HCT116 (cell line): ENCODE measurements at regions not wholly inside any gene's neighbourhood (a gene's known extent, or its start where the extent isn't known, plus 50 kb on each side); places are given as distances from the start of the nearest gene placed in this dataset.
"Not testable (repeated sequence)": the region's sequence is repeated elsewhere in the genome, so short reads cannot be mapped to it uniquely, and the experiment has no call there.

Experiments
- ATAC-seq: fragments of 200-7000 bp; cut with Tn5 transposase; 2 replicates; pipeline ENCODE4 v1.9.1; 2020; ENCODE audit warnings: mild to moderate bottlenecking, moderate library complexity
- BruUV-seq: library from RNA; stranded (reverse); fragments of 400-500 nt; replicated peaks from 2 replicates; lab custom pipeline; 2021; lab: Mats Ljungman, UMichigan
- CTCF ChIA-PET: fragments of 300-600 bp; sonication (Branson Sonifier 250); formaldehyde crosslinking; loops from one replicate; lab custom pipeline; 2021; ENCODE audit warnings: antibody characterized with exemption; lab: Charles Lee
- POLR2A ChIA-PET: fragments of 300-600, 350-600 bp; sonication (Branson Sonifier 250); formaldehyde crosslinking; loops from one replicate; lab custom pipeline; 2021; ENCODE audit warnings: antibody characterized with exemption; lab: Charles Lee
- RAD21 ChIA-PET, 2 experiments: fragments of 300-600 bp; sonication (Branson Sonifier 250); formaldehyde crosslinking; loops; one replicate each; lab custom pipeline; 2023; ENCODE audit warnings: low total read pairs in 2 of 2; ENCODE audit not compliant: uncharacterized antibody in 2 of 2, unreplicated experiment in 2 of 2, low non-redundant PET in 1 of 2; lab: Charles Lee
- DNase-seq: peaks from one replicate; pipeline ENCODE4 v3.0.0-alpha.2; 2010; ENCODE audit warnings: low read depth, low spot score
- H2AFZ ChIP-seq: fragments of 200-600 bp; shearing (Covaris generic), sonication (generic); 2 replicates; pipeline ENCODE4 v1.6.1; 2017; ENCODE audit warnings: low read depth, mixed run types, mixed read lengths, antibody characterized with exemption, low read length; ENCODE audit not compliant: poor library complexity, severe bottlenecking
- H3K27ac ChIP-seq: 2 replicates; pipeline ENCODE4 v1.5.1; 2012; ENCODE audit warnings: low read depth, low read length
- H3K27me3 ChIP-seq: fragments of 200-600 bp; sonication (generic); 2 replicates; pipeline ENCODE4 v1.6.1; 2016; ENCODE audit warnings: mixed run types, low read length, mixed read lengths; ENCODE audit not compliant: insufficient read depth
- H3K36me3 ChIP-seq, 2 experiments: fragments of 200-500 bp in 1 of 2; fragments of 200-600 bp in 1 of 2; sonication (Bioruptor generic) in 1 of 2; sonication (generic) in 1 of 2; 2 replicates each; pipeline versions ENCODE4 v1.5.1 to v1.6.1; 2014 to 2016; ENCODE audit warnings: low read length in 2 of 2, inconsistent platforms in 1 of 2, mixed read lengths in 1 of 2, mixed run types in 1 of 2; ENCODE audit not compliant: insufficient read depth in 2 of 2, control insufficient read depth in 1 of 2
- H3K4me1 ChIP-seq, 2 experiments: fragments of 200-600 bp in 1 of 2; sonication (generic) in 1 of 2; 2 replicates each; pipeline versions ENCODE4 v1.5.1 to v1.6.1; 2012 to 2017; ENCODE audit warnings: low read length in 2 of 2, inconsistent platforms in 1 of 2, mild to moderate bottlenecking in 1 of 2, mixed read lengths in 1 of 2, mixed run types in 1 of 2, moderate library complexity in 1 of 2; ENCODE audit not compliant: insufficient read depth in 2 of 2, control insufficient read depth in 1 of 2
- H3K4me2 ChIP-seq: fragments of 200-600 bp; sonication (generic); 2 replicates; pipeline ENCODE4 v1.6.1; 2017; ENCODE audit warnings: mixed run types, low read length, mixed read lengths
- H3K4me3 ChIP-seq, 2 experiments: fragments of 200-600 bp in 1 of 2; sonication (generic) in 1 of 2; replicated peaks in 1 of 2; 2 replicates each; pipeline ENCODE4 v1.5.1; 2011 to 2016; ENCODE audit warnings: low read length in 2 of 2, control low read depth in 1 of 2, low read depth in 1 of 2, mild to moderate bottlenecking in 1 of 2, mixed read lengths in 1 of 2, mixed run types in 1 of 2
- H3K79me2 ChIP-seq: fragments of 200-600 bp; sonication (generic); 2 replicates; pipeline ENCODE4 v1.6.1; 2017; ENCODE audit warnings: mild to moderate bottlenecking, mixed run types, low read length, moderate library complexity, mixed read lengths; ENCODE audit not compliant: insufficient read depth
- H3K9ac ChIP-seq: fragments of 200-600 bp; sonication (generic); 2 replicates; pipeline ENCODE4 v1.6.1; 2016; ENCODE audit warnings: low read length, mixed read lengths
- H3K9me2 ChIP-seq: fragments of 200-600 bp; sonication (generic), shearing (Covaris generic); 2 replicates; pipeline ENCODE4 v1.6.1; 2017; ENCODE audit warnings: mixed run types, mild to moderate bottlenecking, moderate library complexity; ENCODE audit not compliant: insufficient read depth
- H3K9me3 ChIP-seq, 2 experiments: fragments of 200-500 bp in 1 of 2; fragments of 200-600 bp in 1 of 2; sonication (Bioruptor generic) in 1 of 2; sonication (generic) in 1 of 2; 2 replicates each; pipeline ENCODE4 v1.6.1; 2014 to 2017; ENCODE audit warnings: low read length in 2 of 2, mixed read lengths in 2 of 2, inconsistent platforms in 1 of 2, low read depth in 1 of 2, mild to moderate bottlenecking in 1 of 2, mixed run types in 1 of 2, moderate library complexity in 1 of 2; ENCODE audit not compliant: control insufficient read depth in 1 of 2, insufficient read depth in 1 of 2
- H4K20me1 ChIP-seq: fragments of 200-600 bp; sonication (generic), shearing (Covaris generic); 2 replicates; pipeline ENCODE4 v1.6.1; 2017; ENCODE audit warnings: mixed run types, mild to moderate bottlenecking, moderate library complexity; ENCODE audit not compliant: insufficient read depth
- EZH2phosphoT487 ChIP-seq: fragments of 200-600 bp; IDR thresholded peaks from 2 replicates; pipeline ENCODE4 v1.6.1; 2018; ENCODE audit warnings: antibody characterized with exemption, borderline replicate concordance
- intact Hi-C: fragments of 100-400 bp; cut with micrococcal nuclease; formaldehyde crosslinking; loops from 2 replicates; pipeline ENCODE4 v1.10.0; 2022
- TF ChIP-seq, protein P1 (sequence below): IDR thresholded peaks from 2 replicates; pipeline ENCODE4 v1.6.1; 2012

DNA sequence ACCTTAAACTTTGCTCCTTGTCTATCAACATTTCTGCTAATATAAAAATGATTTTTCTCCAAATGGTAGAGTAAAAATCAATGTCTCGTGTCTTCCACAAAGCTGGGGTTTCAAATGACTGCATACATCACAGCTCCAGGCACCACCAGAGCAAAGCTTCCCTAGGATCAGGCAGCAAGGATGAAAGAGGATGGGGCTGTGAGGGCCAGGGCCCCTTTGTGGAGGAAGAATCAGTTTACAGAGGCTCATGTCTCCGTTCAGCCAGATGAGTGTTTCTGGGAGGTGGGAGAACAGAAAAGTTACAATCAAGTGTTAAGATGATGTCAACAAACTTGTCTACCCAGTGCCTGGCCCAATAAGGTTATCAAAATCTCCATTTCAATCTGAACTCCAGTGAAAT lies 105.5 kb downstream of the BDH1 start (continued):
- no peak for TF ChIP-seq EZH2phosphoT487
- TF ChIP-seq, protein P1, sequence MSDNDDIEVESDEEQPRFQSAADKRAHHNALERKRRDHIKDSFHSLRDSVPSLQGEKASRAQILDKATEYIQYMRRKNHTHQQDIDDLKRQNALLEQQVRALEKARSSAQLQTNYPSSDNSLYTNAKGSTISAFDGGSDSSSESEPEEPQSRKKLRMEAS, result no peak

GRCh38 chr3:197449181-197449580 lies 106.6 kb downstream of the BDH1 start:
- H3K4me2 ChIP-seq, H2AFZ ChIP-seq, H3K4me3 ChIP-seq, H3K9me2 ChIP-seq, BruUV-seq, intact Hi-C loops, H3K27ac ChIP-seq, CTCF ChIA-PET, H4K20me1 ChIP-seq, POLR2A ChIA-PET, H3K9ac ChIP-seq, ATAC-seq, H3K27me3 ChIP-seq, RAD21 ChIA-PET, DNase-seq, H3K79me2 ChIP-seq, H3K9me3 ChIP-seq, H3K36me3 ChIP-seq, H3K4me1 ChIP-seq: not testable (repeated sequence)

GRCh38 chr3:197447781-197448180 lies 108.0 kb downstream of the BDH1 start:
- DNase-seq, CTCF ChIA-PET, H3K27me3 ChIP-seq, H3K79me2 ChIP-seq, H3K9me3 ChIP-seq, H4K20me1 ChIP-seq, H3K4me1 ChIP-seq, H3K27ac ChIP-seq, H3K9ac ChIP-seq, intact Hi-C loops, H2AFZ ChIP-seq, H3K4me3 ChIP-seq, H3K36me3 ChIP-seq, POLR2A ChIA-PET, BruUV-seq, H3K9me2 ChIP-seq, ATAC-seq, H3K4me2 ChIP-seq: not testable (repeated sequence)
- RAD21 ChIA-PET, result interaction anchor here in 1 of 2 experiments (0.7 kb wide), 1 partner anchor 79 kb away, joined by 3 read pairs; no protein-coding TSS in a partner anchor
